ENCODE measurements at regions not wholly inside any gene's neighbourhood (a gene's known extent, or its start where the extent isn't known, plus 50 kb on each side); places are given as distances from the start of the nearest gene placed in this dataset.

DNA sequence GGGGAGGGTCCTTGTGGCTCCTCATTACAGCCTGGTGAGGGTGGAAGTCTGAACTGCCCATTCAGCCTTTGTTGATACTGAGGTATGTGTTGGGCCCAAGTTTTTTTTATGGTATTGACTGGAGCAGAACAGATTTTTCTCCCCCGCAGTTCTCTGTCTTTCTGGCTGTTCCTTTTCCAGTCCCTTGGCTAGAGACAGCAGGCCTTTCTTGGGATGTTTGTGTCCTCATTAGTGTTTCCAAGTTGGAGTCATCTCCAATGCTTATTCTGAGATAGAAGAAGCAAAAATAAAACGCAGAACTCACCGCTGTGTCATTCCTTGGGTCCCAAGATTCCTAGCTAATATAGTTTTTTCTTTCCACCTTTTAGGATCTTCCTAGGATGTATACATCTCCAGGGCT lies 193.3 kb downstream of the RAMP3 start:
- TF ChIP-seq, protein P1, sequence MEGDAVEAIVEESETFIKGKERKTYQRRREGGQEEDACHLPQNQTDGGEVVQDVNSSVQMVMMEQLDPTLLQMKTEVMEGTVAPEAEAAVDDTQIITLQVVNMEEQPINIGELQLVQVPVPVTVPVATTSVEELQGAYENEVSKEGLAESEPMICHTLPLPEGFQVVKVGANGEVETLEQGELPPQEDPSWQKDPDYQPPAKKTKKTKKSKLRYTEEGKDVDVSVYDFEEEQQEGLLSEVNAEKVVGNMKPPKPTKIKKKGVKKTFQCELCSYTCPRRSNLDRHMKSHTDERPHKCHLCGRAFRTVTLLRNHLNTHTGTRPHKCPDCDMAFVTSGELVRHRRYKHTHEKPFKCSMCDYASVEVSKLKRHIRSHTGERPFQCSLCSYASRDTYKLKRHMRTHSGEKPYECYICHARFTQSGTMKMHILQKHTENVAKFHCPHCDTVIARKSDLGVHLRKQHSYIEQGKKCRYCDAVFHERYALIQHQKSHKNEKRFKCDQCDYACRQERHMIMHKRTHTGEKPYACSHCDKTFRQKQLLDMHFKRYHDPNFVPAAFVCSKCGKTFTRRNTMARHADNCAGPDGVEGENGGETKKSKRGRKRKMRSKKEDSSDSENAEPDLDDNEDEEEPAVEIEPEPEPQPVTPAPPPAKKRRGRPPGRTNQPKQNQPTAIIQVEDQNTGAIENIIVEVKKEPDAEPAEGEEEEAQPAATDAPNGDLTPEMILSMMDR (conservative IDR thresholded peaks at IDR 0.05; ENCODE audit: low read depth in 2 of 2) = no peak
- TF ChIP-seq POLR2AphosphoS5 (IDR thresholded peaks at IDR 0.05; ENCODE audit: low read depth) (no peak), JUNB (IDR thresholded peaks at IDR 0.05; ENCODE audit: unreplicated experiment) (no peak), EZH2phosphoT487 (IDR thresholded peaks at IDR 0.05; ENCODE audit: unreplicated experiment) (no peak), EZH2 (IDR thresholded peaks at IDR 0.05; ENCODE audit: low read depth, unreplicated experiment) (no peak), ZNF114 (CRISPR knock-in tag; IDR thresholded peaks at IDR 0.05) (no peak), CREB1 (CRISPR knock-in tag; IDR thresholded peaks at IDR 0.05; ENCODE audit: low read depth) (no peak)

All from GM23338 (cell line).